ENCODE measurements at regions not wholly inside any gene's neighbourhood (a gene's known extent, or its start where the extent isn't known, plus 50 kb on each side); places are given as distances from the start of the nearest gene placed in this dataset.

DNA sequence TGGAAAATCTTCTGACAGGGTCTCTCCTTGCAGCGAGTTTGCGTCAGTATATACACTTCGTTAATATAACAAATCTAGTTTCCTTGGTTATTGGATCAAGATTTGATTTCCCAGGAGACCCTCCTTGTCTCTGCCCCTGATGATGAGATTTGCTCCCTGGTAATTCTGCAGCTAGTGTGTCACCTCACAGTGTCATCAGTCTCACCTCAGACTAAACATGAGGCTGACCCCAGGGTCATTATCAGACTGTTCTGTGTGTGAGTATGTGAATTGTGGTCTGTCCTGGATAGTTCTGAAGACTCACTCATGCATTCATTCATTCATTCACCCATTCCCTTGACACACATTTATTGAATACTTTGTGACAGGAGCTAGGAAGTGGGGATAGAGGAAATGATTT is 138.4 kb upstream of the CTTNBP2 start:
- TF ChIP-seq, protein P1, sequence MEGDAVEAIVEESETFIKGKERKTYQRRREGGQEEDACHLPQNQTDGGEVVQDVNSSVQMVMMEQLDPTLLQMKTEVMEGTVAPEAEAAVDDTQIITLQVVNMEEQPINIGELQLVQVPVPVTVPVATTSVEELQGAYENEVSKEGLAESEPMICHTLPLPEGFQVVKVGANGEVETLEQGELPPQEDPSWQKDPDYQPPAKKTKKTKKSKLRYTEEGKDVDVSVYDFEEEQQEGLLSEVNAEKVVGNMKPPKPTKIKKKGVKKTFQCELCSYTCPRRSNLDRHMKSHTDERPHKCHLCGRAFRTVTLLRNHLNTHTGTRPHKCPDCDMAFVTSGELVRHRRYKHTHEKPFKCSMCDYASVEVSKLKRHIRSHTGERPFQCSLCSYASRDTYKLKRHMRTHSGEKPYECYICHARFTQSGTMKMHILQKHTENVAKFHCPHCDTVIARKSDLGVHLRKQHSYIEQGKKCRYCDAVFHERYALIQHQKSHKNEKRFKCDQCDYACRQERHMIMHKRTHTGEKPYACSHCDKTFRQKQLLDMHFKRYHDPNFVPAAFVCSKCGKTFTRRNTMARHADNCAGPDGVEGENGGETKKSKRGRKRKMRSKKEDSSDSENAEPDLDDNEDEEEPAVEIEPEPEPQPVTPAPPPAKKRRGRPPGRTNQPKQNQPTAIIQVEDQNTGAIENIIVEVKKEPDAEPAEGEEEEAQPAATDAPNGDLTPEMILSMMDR (optimal IDR thresholded peaks at IDR 0.05 in 1 of 3, IDR thresholded peaks at IDR 0.05 in 1 of 3, conservative IDR thresholded peaks at IDR 0.05 in 1 of 3; ENCODE audit: extremely low read depth in 1 of 3, insufficient read depth in 2 of 3, low read length in 3 of 3), result no peak
- TF ChIP-seq EZH2 (IDR thresholded peaks at IDR 0.05; ENCODE audit: low read length), result no peak

Measured in keratinocyte (primary cell).